ENCODE measurements at regions not wholly inside any gene's neighbourhood (a gene's known extent, or its start where the extent isn't known, plus 50 kb on each side); places are given as distances from the start of the nearest gene placed in this dataset.

DNA sequence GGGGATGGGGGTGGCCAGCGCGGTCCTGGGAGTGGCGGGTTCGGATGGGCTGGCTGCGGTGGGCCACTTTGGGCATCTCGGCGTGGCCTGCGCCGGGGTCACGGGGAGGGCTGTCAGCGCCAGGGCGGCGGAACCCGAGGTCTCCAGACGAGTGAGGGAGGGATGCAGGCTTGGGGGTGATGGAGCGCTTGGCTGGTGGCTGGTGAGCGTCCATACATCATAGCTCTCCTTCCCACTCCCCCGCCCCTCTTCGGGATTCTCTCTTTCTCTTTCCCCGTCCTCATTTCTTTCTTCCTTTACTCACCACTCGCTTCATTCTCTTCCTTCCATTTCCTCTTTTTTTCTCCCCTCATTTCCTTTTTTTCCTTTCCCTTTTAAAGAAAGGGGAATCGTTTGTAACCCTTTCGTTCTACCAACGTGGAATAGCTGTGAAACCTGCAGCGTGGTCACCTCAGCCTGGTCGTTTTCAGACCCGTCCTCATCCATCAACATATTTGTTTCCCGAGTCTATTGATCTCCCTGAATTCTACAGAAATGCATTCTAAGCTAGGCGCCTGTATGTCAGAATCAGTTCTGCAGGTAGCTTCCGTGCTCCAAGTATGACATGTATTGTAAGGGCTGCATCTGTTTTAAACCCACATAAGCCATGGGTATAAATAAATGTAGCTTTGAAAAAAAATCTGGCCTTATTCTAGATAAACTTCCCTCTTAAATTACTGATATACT is 260.3 kb upstream of the E2F7 start:
- peaks cover 47% of the 10 kb centered on the region for H3K27me3 Mint-ChIP-seq (ENCODE audit: low read depth)
- peaks cover 6% of the 10 kb centered on the region for H3K4me1 Mint-ChIP-seq (ENCODE audit: low read depth)
- H3K4me3 Mint-ChIP-seq (ENCODE audit: low read depth) = peak overlapping the region; percentile 70

GRCh38 chr12:77324763-77325468 is 259.5 kb upstream of the E2F7 start:
- no peaks in the 10 kb centered on the region for H3K36me3 Mint-ChIP-seq (ENCODE audit: low read depth)
- peaks cover 6% of the 10 kb centered on the region for H3K4me1 Mint-ChIP-seq (ENCODE audit: low read depth)
- H3K4me3 Mint-ChIP-seq (ENCODE audit: low read depth) = peak overlapping the region; percentile 70
- H3K27ac Mint-ChIP-seq = no peak overlapping the region
- intact Hi-C loops (cut with micrococcal nuclease) = loop anchor here (5.0 kb wide), 1 partner anchor 273 kb away; no protein-coding TSS in a partner anchor
- H3K27me3 Mint-ChIP-seq (ENCODE audit: low read depth) = peaks cover 47% of the 10 kb centered on the region
- DNase-seq (ENCODE audit: low spot score) = peak; percentile 18
- H3K9me3 Mint-ChIP-seq = no peaks in the 10 kb centered on the region

More for the DNA sequence above, 260.3 kb upstream of the E2F7 start:
- DNase-seq (ENCODE audit: low spot score) = no peak
- Mint-ChIP-seq H3K9me3 (no peaks in the 10 kb centered on the region), H3K36me3 (ENCODE audit: low read depth) (no peaks in the 10 kb centered on the region), H3K27ac (no peak overlapping the region)
- intact Hi-C loops (cut with micrococcal nuclease) = no loop called here

DNA sequence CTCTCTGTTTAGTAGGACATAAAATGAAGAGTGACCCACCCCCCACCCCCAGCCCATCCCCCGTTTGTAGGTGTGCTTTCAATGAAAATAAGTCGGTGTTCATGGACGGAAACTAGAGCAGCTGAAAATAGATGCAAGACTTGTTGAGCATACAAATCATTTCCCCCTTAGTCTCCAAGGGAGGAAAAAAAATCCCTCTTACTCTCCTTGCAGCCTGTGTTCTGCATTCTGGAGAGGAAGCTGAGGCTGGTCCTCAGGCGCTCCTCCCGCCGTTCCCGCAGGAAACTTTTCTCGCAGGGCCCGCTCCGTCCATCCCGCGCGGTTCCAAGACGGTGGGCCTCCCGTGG is 259.0 kb upstream of the E2F7 start:
- Mint-ChIP-seq H3K27me3 (ENCODE audit: low read depth) (peaks cover 47% of the 10 kb centered on the region), H3K27ac (no peak overlapping the region), H3K4me1 (ENCODE audit: low read depth) (peaks cover 6% of the 10 kb centered on the region), H3K36me3 (ENCODE audit: low read depth) (no peaks in the 10 kb centered on the region), H3K4me3 (ENCODE audit: low read depth) (no peak overlapping the region), H3K9me3 (no peaks in the 10 kb centered on the region)
- no peak for DNase-seq (ENCODE audit: low spot score)
- intact Hi-C loops (cut with micrococcal nuclease) = loop anchor here (5.0 kb wide), 1 partner anchor 272 kb away; no protein-coding TSS in a partner anchor

- intact Hi-C loops (cut with micrococcal nuclease) = loop anchor here (5.0 kb wide), 1 partner anchor 272 kb away; no protein-coding TSS in a partner anchor
- Mint-ChIP-seq H3K27ac (no peak overlapping the region), H3K4me1 (ENCODE audit: low read depth) (peaks cover 6% of the 10 kb centered on the region), H3K27me3 (ENCODE audit: low read depth) (peaks cover 47% of the 10 kb centered on the region), H3K36me3 (ENCODE audit: low read depth) (no peaks in the 10 kb centered on the region), H3K4me3 (ENCODE audit: low read depth) (peak overlapping the region; percentile 41), H3K9me3 (no peaks in the 10 kb centered on the region)
- no peak for DNase-seq (ENCODE audit: low spot score)
Observed at GRCh38 chr12:77323788-77324415, 258.5 kb upstream of the E2F7 start.

DNA sequence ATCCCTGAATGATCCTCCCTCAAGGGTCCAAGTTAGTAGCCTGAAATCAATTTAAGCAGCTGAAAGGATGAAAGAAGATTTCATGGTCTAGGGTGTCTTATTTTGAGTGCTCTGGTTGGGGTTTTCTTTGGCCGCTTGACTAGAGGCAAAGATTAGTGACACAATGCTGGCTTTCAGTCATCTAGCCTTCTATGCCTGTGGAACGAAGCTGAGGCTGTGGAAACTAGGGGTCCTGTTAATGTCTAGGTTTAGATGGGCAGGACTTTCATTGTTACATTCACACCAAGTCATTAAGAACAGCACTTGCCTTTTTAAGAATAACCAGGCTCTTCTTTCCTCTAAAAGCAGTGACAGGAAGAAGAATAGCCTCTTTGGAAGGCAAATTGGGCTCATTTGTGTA is 253.8 kb upstream of the E2F7 start:
- intact Hi-C loops (cut with micrococcal nuclease) = no loop called here
- no peaks in the 10 kb centered on the region for H3K4me1 Mint-ChIP-seq (ENCODE audit: low read depth)
- H3K27me3 Mint-ChIP-seq (ENCODE audit: low read depth) = peaks cover 15% of the 10 kb centered on the region
- no peak for DNase-seq (ENCODE audit: low spot score)
- H3K36me3 Mint-ChIP-seq (ENCODE audit: low read depth) = no peaks in the 10 kb centered on the region
- no peaks in the 10 kb centered on the region for H3K9me3 Mint-ChIP-seq
- H3K27ac Mint-ChIP-seq = no peak overlapping the region
- H3K4me3 Mint-ChIP-seq (ENCODE audit: low read depth) = no peak overlapping the region

DNA sequence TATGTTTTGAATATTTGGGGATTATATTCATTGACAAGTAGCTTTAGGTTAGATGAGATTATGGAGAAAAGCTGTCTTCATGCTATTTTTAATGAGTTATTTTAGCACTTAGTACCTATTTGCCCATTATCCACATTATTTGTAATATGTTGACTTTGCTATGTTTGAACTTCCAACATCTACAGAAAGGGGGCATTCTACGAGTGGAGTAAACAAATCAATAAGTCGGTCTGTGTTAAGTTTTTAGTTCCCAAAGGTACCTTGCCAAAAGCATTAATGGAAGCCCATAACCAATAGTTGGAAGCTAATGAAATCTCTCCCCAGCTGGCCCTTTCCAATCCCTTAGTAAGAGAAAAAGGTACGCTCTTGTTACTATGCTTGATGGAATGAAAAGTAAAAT is 250.0 kb upstream of the E2F7 start:
- no peak for DNase-seq (ENCODE audit: low spot score)
- no peaks in the 10 kb centered on the region for H3K27me3 Mint-ChIP-seq (ENCODE audit: low read depth)
- H3K4me3 Mint-ChIP-seq (ENCODE audit: low read depth) = no peak overlapping the region
- no peaks in the 10 kb centered on the region for H3K4me1 Mint-ChIP-seq (ENCODE audit: low read depth)
- H3K9me3 Mint-ChIP-seq = no peaks in the 10 kb centered on the region
- intact Hi-C loops (cut with micrococcal nuclease) = no loop called here
- H3K27ac Mint-ChIP-seq = no peak overlapping the region
- H3K36me3 Mint-ChIP-seq (ENCODE audit: low read depth) = no peaks in the 10 kb centered on the region

- no peak overlapping the region for H3K4me3 Mint-ChIP-seq (ENCODE audit: low read depth)
- no peaks in the 10 kb centered on the region for H3K36me3 Mint-ChIP-seq (ENCODE audit: low read depth)
- no peaks in the 10 kb centered on the region for H3K4me1 Mint-ChIP-seq (ENCODE audit: low read depth)
- DNase-seq (ENCODE audit: low spot score) = no peak
- no peaks in the 10 kb centered on the region for H3K27me3 Mint-ChIP-seq (ENCODE audit: low read depth)
- intact Hi-C loops (cut with micrococcal nuclease) = no loop called here
- no peak overlapping the region for H3K27ac Mint-ChIP-seq
- H3K9me3 Mint-ChIP-seq = no peaks in the 10 kb centered on the region
Observed at GRCh38 chr12:77314378-77315052, 249.1 kb upstream of the E2F7 start.

- Mint-ChIP-seq H3K27ac (no peak overlapping the region), H3K9me3 (no peaks in the 10 kb centered on the region), H3K4me1 (ENCODE audit: low read depth) (no peaks in the 10 kb centered on the region), H3K4me3 (ENCODE audit: low read depth) (no peak overlapping the region), H3K36me3 (ENCODE audit: low read depth) (no peaks in the 10 kb centered on the region), H3K27me3 (ENCODE audit: low read depth) (no peaks in the 10 kb centered on the region)
- DNase-seq (ENCODE audit: low spot score) = no peak
- intact Hi-C loops (cut with micrococcal nuclease) = no loop called here
Observed at GRCh38 chr12:77308056-77308455, 242.7 kb upstream of the E2F7 start.

GRCh38 chr12:77300811-77301210 is 235.4 kb upstream of the E2F7 start:
- DNase-seq (ENCODE audit: low spot score) = no peak
- H3K27me3 Mint-ChIP-seq (ENCODE audit: low read depth) = no peaks in the 10 kb centered on the region
- H3K27ac Mint-ChIP-seq = no peak overlapping the region
- H3K4me1 Mint-ChIP-seq (ENCODE audit: low read depth) = no peaks in the 10 kb centered on the region
- no peak overlapping the region for H3K4me3 Mint-ChIP-seq (ENCODE audit: low read depth)
- H3K9me3 Mint-ChIP-seq = no peaks in the 10 kb centered on the region
- intact Hi-C loops (cut with micrococcal nuclease) = no loop called here
- no peaks in the 10 kb centered on the region for H3K36me3 Mint-ChIP-seq (ENCODE audit: low read depth)

DNA sequence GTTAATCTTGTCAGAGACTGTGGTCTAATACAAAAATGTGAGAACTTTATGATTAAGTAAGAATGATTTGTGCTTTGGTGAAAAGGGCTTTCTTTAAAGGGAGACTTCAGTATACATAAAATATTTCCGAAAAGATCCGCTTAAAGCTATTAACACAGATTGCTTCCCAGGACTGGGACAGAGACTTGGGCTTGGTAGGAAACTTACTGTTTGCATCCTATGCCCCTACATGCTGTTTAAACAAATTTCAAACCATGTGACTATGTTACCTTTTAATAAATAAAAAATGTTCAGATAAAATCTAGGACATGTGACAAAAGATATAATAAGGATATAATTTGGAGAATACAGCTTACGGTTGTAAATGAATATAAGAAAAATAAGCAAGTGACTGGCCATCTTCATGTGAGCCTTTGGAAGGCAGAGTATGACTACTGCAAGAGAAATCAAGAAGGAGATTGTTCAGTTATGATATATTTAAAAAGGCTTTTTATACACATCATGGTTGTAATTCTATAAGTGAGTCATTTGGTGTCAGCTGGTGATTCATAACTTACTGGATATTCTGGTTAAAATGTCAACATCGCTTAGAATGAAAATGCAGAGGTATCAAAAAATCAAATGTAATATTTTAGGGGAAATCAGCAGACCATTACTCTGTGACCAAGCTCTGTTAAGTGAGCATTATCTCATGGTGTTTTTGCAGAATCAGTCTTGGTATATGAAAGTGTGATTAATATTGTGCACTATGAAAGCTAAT is 234.7 kb upstream of the E2F7 start:
- H3K4me1 Mint-ChIP-seq (ENCODE audit: low read depth) = no peaks in the 10 kb centered on the region
- no peak overlapping the region for H3K27ac Mint-ChIP-seq
- DNase-seq (ENCODE audit: low spot score) = no peak
- no peaks in the 10 kb centered on the region for H3K27me3 Mint-ChIP-seq (ENCODE audit: low read depth)
- H3K36me3 Mint-ChIP-seq (ENCODE audit: low read depth) = no peaks in the 10 kb centered on the region
- H3K9me3 Mint-ChIP-seq = no peaks in the 10 kb centered on the region
- intact Hi-C loops (cut with micrococcal nuclease) = no loop called here
- H3K4me3 Mint-ChIP-seq (ENCODE audit: low read depth) = no peak overlapping the region

GRCh38 chr12:77299001-77299400 is 233.6 kb upstream of the E2F7 start:
- H3K4me1 Mint-ChIP-seq (ENCODE audit: low read depth) = no peaks in the 10 kb centered on the region
- no peaks in the 10 kb centered on the region for H3K36me3 Mint-ChIP-seq (ENCODE audit: low read depth)
- no peaks in the 10 kb centered on the region for H3K9me3 Mint-ChIP-seq
- no peaks in the 10 kb centered on the region for H3K27me3 Mint-ChIP-seq (ENCODE audit: low read depth)
- intact Hi-C loops (cut with micrococcal nuclease) = no loop called here
- no peak overlapping the region for H3K4me3 Mint-ChIP-seq (ENCODE audit: low read depth)
- DNase-seq (ENCODE audit: low spot score) = no peak
- H3K27ac Mint-ChIP-seq = no peak overlapping the region

GRCh38 chr12:77294016-77294415 is 228.6 kb upstream of the E2F7 start:
- Mint-ChIP-seq H3K4me1 (ENCODE audit: low read depth) (no peaks in the 10 kb centered on the region), H3K4me3 (ENCODE audit: low read depth) (no peak overlapping the region), H3K36me3 (ENCODE audit: low read depth) (no peaks in the 10 kb centered on the region), H3K27ac (no peak overlapping the region), H3K9me3 (peaks cover 1% of the 10 kb centered on the region), H3K27me3 (ENCODE audit: low read depth) (no peaks in the 10 kb centered on the region)
- no peak for DNase-seq (ENCODE audit: low spot score)
- intact Hi-C loops (cut with micrococcal nuclease) = no loop called here
